ENCODE measurements at regions not wholly inside any gene's neighbourhood (a gene's known extent, or its start where the extent isn't known, plus 50 kb on each side); places are given as distances from the start of the nearest gene placed in this dataset.
A peak's percentile ranks its signal among the peaks of the same experiment; 100 is the strongest.

DNA sequence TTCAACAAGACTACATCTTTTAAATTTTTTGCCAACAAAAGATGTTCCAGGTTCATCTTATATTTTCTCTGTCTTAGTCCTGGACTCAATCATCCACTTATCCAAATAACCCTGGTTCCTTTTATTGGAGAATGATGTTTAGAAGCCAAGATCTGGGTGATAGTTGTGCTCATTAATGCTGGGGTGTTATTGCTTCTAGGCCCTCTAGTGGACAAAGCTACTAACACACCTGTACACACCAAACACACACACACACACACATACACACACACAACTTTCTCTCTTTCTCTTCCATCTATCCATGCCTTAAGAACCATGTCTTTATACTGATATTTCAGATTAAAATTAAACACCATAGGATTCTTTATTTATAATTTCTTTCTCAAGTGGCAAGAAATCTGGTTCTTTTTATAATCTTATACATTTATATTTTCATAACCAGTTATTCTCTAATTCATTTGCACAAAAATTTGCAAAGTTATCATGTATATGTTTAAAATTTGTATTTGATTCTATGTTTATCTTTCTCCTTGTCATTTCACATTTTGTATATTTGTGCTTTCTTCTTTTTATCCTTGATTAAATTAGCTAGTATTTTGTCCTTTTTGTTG, 179.1 kb upstream of the SMIM23 start:
- peak; percentile 23 for DNase-seq

DNA sequence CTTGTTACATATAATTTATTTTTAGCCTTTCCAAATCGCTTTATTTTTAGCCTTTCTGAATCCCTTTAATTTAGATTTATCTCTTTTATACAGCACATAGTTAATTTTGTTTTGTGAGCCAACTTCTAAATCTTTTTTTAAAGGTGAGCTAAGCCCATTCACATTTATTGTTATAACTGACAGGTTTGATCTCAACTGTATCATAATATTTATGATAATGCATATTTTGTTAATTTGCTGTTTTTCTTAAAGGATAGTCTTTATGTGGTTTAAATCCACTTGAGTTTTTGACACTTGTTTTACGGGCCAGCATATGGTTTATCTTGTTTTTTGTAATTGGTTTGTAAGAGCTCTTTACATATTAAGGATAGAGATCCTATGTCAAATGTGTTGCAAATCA, 177.8 kb upstream of the SMIM23 start:
- DNase-seq = no peak

GRCh38 chr5:171609806-171610452, 175.7 kb upstream of the SMIM23 start:
- DNase-seq = no peak

GRCh38 chr5:171610686-171611085, 174.9 kb upstream of the SMIM23 start:
- no peak for DNase-seq

- no peak for DNase-seq
Observed at GRCh38 chr5:171612749-171613148, 172.9 kb upstream of the SMIM23 start.

GRCh38 chr5:171614511-171614910, 171.1 kb upstream of the SMIM23 start:
- DNase-seq = no peak

DNA sequence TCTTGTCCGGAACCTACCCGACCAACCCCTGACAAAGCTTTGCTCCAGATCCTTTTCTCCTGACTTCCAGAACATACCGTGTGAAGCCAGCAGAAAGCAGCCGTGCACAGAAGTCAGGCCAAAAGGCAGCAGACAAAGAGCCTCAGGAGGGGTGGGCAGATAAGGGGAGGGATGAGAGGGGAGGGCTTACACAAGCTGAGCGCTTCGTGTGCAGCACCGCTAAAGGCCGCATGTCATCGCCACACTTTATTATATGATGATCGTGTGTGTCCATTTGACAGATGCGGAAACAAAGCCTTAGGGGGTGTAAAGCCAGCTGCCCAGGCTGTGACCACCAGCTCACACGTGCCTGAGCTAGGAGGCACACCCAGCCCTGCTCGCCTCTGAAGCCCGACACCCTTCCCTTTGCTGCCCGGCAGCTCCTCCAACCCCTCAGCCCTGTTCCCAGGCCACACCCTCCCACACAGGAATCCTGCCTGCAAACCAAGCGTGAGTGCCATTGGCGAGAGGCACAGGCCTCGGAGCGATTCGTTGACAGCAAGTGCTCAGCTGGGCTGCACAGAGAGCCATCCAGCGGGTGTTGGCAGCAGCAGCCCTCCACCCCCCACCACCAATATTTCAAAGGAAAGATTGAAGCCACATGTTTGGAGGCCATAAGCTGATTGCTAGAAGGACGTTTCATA, 170.5 kb upstream of the SMIM23 start:
- DNase-seq = peak; percentile 3

- peak; percentile 2 for DNase-seq
Observed at GRCh38 chr5:171615705-171616640, 169.6 kb upstream of the SMIM23 start.

DNA sequence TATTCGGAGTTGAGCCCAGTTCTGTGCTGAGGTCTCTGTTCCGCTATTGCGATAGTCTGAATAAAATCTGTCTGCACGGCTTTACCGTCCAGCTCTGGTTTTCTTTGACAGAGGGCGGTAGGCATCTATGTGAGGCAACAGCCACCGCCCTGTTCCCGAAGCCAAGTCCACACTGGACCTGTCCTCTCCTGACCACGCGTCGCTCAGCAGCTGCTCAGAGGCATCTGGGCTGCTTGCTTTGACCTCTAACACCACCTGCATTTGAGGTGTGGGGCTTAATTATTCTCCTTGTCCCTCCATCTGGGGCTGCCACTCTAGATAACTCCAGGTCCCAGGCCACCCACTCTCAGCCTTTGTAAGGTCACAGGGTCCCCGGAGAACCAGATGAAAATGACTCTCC, 168.4 kb upstream of the SMIM23 start:
- DNase-seq = no peak

- no peak for DNase-seq
Observed at GRCh38 chr5:171617817-171618591, 167.6 kb upstream of the SMIM23 start.

DNA sequence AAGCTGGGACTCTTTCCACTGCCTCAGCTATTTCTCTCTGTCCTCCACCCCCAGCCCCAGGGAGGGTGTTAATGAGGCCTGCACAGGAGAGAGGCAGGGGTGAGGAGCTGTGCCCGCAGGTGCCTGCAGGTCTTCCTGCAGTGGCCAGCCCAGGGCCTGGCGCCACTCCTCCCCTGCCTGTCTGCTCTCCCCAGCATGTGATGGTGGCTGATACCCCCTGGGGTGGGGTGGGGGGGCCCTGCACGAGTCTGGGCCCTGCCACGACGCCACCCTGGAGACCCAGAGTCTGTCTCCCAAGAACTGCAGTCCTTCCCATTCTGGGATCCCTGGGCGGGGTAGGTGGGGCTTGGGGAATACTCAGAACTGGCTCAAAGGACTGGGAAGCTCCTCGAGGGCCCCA, 166.4 kb upstream of the SMIM23 start:
- no peak for DNase-seq

DNA sequence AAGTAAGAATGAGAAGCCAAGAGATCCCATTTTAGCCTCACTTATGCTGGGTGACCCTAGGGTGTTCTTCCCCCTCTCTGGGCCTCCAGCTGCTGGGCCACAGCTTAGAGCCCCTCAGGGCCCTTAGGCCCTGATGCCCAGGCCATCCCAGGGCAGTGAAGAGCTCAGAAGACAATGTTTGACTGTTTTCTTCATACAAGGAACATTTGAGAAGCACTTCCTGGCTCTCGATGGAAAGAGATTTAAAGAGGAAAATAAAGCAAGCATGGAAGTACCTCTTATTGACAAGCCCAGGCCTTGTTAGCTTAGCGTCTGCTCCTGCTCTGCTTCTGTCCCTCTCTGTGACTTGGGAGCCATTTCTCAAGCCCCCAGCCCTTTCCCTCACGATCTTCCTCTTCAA, 165.9 kb upstream of the SMIM23 start:
- no peak for DNase-seq

GRCh38 chr5:171622010-171622409, 163.6 kb upstream of the SMIM23 start:
- DNase-seq = no peak

DNA sequence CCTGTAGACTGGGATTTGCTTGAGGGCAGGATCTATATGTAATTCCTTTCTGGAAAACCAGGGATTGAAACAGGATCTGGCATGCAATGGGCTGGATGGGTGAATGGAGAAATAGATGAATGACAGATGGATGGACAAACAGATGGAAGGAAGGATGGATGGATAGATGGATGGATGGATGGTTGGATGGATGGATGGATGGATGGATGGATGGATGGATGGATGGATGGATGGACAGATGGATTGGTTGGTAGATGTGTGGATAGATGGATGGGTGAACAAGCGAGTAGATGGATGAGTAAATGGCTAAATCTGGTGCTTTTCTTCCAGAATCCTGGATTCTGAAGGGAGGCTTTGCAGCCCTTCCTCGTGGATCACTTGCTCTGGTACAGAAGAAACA, 162.5 kb upstream of the SMIM23 start:
- no peak for DNase-seq

GRCh38 chr5:171623551-171624097, 162.0 kb upstream of the SMIM23 start:
- DNase-seq = peak; percentile 24

DNA sequence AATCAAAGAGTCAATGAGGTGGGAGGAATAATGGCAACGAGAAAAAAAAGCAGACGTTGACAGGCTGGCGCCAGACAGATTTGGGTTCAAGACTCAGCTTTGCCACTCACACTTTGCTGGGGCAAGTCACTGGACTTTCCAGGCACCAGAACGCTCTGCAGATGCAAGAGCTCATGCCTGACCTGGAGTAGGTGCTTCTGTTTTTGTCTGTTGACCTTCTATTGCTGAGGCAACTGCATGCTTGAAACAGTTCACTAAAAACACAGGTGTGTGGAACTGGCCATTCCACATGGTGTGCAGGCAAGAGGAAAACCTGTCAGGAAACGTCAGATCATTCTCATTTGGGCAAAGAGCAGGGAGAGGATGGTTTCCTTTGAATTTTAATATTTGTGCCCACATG, 161.2 kb upstream of the SMIM23 start:
- no peak for DNase-seq

GRCh38 chr5:171625646-171626045, 160.0 kb upstream of the SMIM23 start:
- no peak for DNase-seq

- DNase-seq = no peak
Observed at GRCh38 chr5:171627936-171628632, 157.5 kb upstream of the SMIM23 start.

DNA sequence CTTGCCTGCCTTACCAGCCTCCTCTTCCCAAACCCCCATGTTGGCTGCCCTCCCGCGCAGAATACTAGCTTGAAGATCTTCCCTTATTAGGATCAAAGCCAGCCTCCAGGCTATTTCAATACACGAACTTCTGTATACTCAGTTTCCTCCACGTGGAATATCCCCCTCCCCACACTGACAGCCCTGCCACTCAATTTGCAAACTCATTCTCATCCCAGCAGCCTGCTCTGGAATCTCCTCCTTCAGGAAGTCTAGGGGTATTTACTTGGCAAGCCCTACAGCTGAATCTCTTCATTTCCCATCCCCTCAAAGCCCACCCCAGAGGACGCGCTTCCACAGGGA, 157.0 kb upstream of the SMIM23 start:
- no peak for DNase-seq

- DNase-seq = no peak
Observed at GRCh38 chr5:171629221-171629620, 156.4 kb upstream of the SMIM23 start.

- DNase-seq = peak; percentile 60
Observed at GRCh38 chr5:171629628-171630349, 155.8 kb upstream of the SMIM23 start.

Measured in NCI-H82 (cell line).